ENCODE measurements at regions not wholly inside any gene's neighbourhood (a gene's known extent, or its start where the extent isn't known, plus 50 kb on each side); places are given as distances from the start of the nearest gene placed in this dataset.

GRCh38 chr9:108765265-108765664, 90.5 kb downstream of the ACTL7B start:
- TF ChIP-seq, protein P1, sequence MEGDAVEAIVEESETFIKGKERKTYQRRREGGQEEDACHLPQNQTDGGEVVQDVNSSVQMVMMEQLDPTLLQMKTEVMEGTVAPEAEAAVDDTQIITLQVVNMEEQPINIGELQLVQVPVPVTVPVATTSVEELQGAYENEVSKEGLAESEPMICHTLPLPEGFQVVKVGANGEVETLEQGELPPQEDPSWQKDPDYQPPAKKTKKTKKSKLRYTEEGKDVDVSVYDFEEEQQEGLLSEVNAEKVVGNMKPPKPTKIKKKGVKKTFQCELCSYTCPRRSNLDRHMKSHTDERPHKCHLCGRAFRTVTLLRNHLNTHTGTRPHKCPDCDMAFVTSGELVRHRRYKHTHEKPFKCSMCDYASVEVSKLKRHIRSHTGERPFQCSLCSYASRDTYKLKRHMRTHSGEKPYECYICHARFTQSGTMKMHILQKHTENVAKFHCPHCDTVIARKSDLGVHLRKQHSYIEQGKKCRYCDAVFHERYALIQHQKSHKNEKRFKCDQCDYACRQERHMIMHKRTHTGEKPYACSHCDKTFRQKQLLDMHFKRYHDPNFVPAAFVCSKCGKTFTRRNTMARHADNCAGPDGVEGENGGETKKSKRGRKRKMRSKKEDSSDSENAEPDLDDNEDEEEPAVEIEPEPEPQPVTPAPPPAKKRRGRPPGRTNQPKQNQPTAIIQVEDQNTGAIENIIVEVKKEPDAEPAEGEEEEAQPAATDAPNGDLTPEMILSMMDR (IDR thresholded peaks at IDR 0.05): no peak
- no peak for TF ChIP-seq EZH2 (IDR thresholded peaks at IDR 0.05; ENCODE audit: borderline replicate concordance, insufficient read depth, low read depth, low read length, poor library complexity, severe bottlenecking)

All from B cell (primary cell).